ENCODE measurements at regions not wholly inside any gene's neighbourhood (a gene's known extent, or its start where the extent isn't known, plus 50 kb on each side); places are given as distances from the start of the nearest gene placed in this dataset.

- TF ChIP-seq EP300 (IDR thresholded peaks at IDR 0.05) (no peak), CTCF (IDR thresholded peaks at IDR 0.05) (no peak)
Observed at GRCh38 chr6:141394125-141394536, 738.6 kb upstream of the GJE1 start.
